ENCODE measurements at regions not wholly inside any gene's neighbourhood (a gene's known extent, or its start where the extent isn't known, plus 50 kb on each side); places are given as distances from the start of the nearest gene placed in this dataset.

GRCh38 chr2:53091183-53091582 lies 676.4 kb upstream of the CHAC2 start:
- no peak for DNase-seq (ENCODE audit: low spot score in 2 of 2)
- intact Hi-C loops (cut with DNase I; ENCODE audit: low total_unique reads): no loop called here
- TF ChIP-seq POLR2A (IDR thresholded peaks at IDR 0.05): no peak
- no peak for TF ChIP-seq CTCF (IDR thresholded peaks at IDR 0.05)

DNA sequence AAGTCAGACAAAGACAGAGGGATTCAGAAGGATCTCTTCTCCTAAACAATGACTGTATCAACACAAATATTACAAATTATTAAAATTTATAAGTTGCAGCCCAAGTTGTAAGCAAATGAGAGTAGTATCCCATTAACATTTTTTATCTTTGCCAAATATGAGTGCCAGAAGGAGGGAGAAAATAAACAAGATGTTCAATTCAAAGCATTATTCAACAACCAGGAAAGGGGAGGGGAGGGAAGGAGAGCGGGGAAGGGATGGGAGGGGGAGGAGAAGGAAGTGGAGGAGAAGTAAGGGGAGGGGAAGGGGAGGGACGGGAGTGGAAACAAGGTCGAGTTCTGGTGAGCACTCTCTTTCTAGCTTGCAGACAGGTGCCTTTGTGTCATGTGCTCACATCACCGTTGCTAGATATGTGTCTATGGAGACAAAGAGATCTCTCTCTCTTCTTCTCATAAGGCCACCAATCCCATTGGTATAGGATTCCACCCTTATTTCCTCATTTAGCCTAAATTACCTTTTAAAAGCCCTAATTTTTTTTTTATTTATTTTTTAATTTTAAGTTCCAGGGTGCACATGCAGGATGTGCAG lies 679.6 kb upstream of the CHAC2 start:
- 54 to 60% methylated on average over 4 of the region's 4 CpGs for WGBS, 2 donors
- no peak for DNase-seq (ENCODE audit: low spot score in 2 of 2)
- no peak for TF ChIP-seq POLR2A (IDR thresholded peaks at IDR 0.05)
- TF ChIP-seq CTCF (IDR thresholded peaks at IDR 0.05): no peak
- intact Hi-C loops (cut with DNase I; ENCODE audit: low total_unique reads): no loop called here
- no peak overlapping the region for H3K4me3 ChIP-seq (ENCODE audit: low read depth, poor library complexity, severe bottlenecking)

More at GRCh38 chr2:53091183-53091582, 676.4 kb upstream of the CHAC2 start:
- H3K4me3 ChIP-seq (ENCODE audit: low read depth, poor library complexity, severe bottlenecking): no peak overlapping the region

GRCh38 chr2:53087262-53087873 lies 680.2 kb upstream of the CHAC2 start:
- no peak for DNase-seq (ENCODE audit: low spot score in 2 of 2)
- 30 to 39% methylated on average over 1 of the region's 1 CpG for WGBS, 2 donors
- intact Hi-C loops (cut with DNase I; ENCODE audit: low total_unique reads): no loop called here
- no peak overlapping the region for H3K4me3 ChIP-seq (ENCODE audit: low read depth, poor library complexity, severe bottlenecking)
- no peak for TF ChIP-seq POLR2A (IDR thresholded peaks at IDR 0.05)
- no peak for TF ChIP-seq CTCF (IDR thresholded peaks at IDR 0.05)

DNA sequence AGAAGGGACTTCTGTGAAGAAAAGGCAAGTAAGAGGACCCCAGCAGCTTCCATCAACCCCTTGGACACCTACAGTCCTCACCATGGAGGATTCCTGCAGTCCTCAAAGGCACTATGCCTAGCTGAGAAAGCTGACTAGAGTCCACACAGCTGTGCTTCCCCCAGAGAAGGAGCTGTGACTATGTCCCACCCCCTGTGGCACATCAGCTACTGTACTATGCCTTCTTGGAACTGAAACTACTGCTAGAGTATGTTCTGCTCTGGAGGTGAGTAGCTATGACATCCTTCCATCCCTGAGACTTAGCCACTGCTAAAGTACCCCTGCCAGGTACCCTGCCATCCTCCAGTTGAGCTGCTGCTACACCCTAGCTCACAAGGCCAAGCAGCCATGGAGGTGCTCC lies 690.2 kb upstream of the CHAC2 start:
- intact Hi-C loops (cut with DNase I; ENCODE audit: low total_unique reads): no loop called here

DNA sequence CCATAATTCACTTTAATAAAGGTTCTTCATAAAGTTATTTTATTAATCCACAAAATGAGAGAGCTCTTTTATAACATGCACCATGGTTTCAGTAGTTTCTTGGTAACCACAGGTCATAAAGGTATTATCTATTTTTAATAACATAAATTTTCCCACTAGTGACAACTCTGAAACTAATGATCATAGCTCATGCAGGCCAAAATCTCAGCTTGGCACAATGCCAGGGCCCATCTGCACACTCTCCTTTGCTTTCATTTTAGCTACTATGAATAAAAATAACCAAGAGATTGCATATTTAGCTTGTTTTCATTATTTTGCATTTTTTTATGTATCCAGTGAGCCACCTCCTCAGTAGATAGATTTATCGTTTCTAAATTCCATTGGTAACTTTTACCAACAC lies 691.8 kb upstream of the CHAC2 start:
- no peak for DNase-seq (ENCODE audit: low spot score in 2 of 2)

More for the DNA sequence above, 690.2 kb upstream of the CHAC2 start:
- DNase-seq (ENCODE audit: low spot score in 2 of 2): no peak
- TF ChIP-seq POLR2A (IDR thresholded peaks at IDR 0.05) (no peak), CTCF (IDR thresholded peaks at IDR 0.05) (no peak)
- no peak overlapping the region for H3K4me3 ChIP-seq (ENCODE audit: low read depth, poor library complexity, severe bottlenecking)

More for the DNA sequence above, 691.8 kb upstream of the CHAC2 start:
- TF ChIP-seq POLR2A (IDR thresholded peaks at IDR 0.05): no peak
- no peak for TF ChIP-seq CTCF (IDR thresholded peaks at IDR 0.05)
- no peak overlapping the region for H3K4me3 ChIP-seq (ENCODE audit: low read depth, poor library complexity, severe bottlenecking)
- 57 to 70% methylated on average over 1 of the region's 1 CpG for WGBS, 2 donors
- intact Hi-C loops (cut with DNase I; ENCODE audit: low total_unique reads): no loop called here

Measured in lower leg skin (tissue), 4 donors.